HCT116 (cell line): ENCODE measurements at regions not wholly inside any gene's neighbourhood (a gene's known extent, or its start where the extent isn't known, plus 50 kb on each side); places are given as distances from the start of the nearest gene placed in this dataset.

ENCODE experiments used
- ATAC-seq: fragments of 200-7000 bp; cut with Tn5 transposase; 2 replicates; pipeline ENCODE4 v1.9.1; 2020; ENCODE audit warnings: mild to moderate bottlenecking, moderate library complexity
- BruUV-seq: library from RNA; stranded (reverse); fragments of 400-500 nt; replicated peaks from 2 replicates; lab custom pipeline; 2021; lab: Mats Ljungman, UMichigan
- CTCF ChIA-PET: fragments of 300-600 bp; sonication (Branson Sonifier 250); formaldehyde crosslinking; loops from one replicate; lab custom pipeline; 2021; ENCODE audit warnings: antibody characterized with exemption; lab: Charles Lee
- POLR2A ChIA-PET: fragments of 300-600, 350-600 bp; sonication (Branson Sonifier 250); formaldehyde crosslinking; loops from one replicate; lab custom pipeline; 2021; ENCODE audit warnings: antibody characterized with exemption; lab: Charles Lee
- RAD21 ChIA-PET, 2 experiments: fragments of 300-600 bp; sonication (Branson Sonifier 250); formaldehyde crosslinking; loops; one replicate each; lab custom pipeline; 2023; ENCODE audit warnings: low total read pairs in 2 of 2; ENCODE audit not compliant: uncharacterized antibody in 2 of 2, unreplicated experiment in 2 of 2, low non-redundant PET in 1 of 2; lab: Charles Lee
- DNase-seq: peaks from one replicate; pipeline ENCODE4 v3.0.0-alpha.2; 2010; ENCODE audit warnings: low read depth, low spot score
- H2AFZ ChIP-seq: fragments of 200-600 bp; shearing (Covaris generic), sonication (generic); 2 replicates; pipeline ENCODE4 v1.6.1; 2017; ENCODE audit warnings: low read depth, mixed run types, mixed read lengths, antibody characterized with exemption, low read length; ENCODE audit not compliant: poor library complexity, severe bottlenecking
- H3K27ac ChIP-seq: 2 replicates; pipeline ENCODE4 v1.5.1; 2012; ENCODE audit warnings: low read depth, low read length
- H3K27me3 ChIP-seq: fragments of 200-600 bp; sonication (generic); 2 replicates; pipeline ENCODE4 v1.6.1; 2016; ENCODE audit warnings: mixed run types, low read length, mixed read lengths; ENCODE audit not compliant: insufficient read depth
- H3K36me3 ChIP-seq, 2 experiments: fragments of 200-500 bp in 1 of 2; fragments of 200-600 bp in 1 of 2; sonication (Bioruptor generic) in 1 of 2; sonication (generic) in 1 of 2; 2 replicates each; pipeline versions ENCODE4 v1.5.1 to v1.6.1; 2014 to 2016; ENCODE audit warnings: low read length in 2 of 2, inconsistent platforms in 1 of 2, mixed read lengths in 1 of 2, mixed run types in 1 of 2; ENCODE audit not compliant: insufficient read depth in 2 of 2, control insufficient read depth in 1 of 2
- H3K4me1 ChIP-seq, 2 experiments: fragments of 200-600 bp in 1 of 2; sonication (generic) in 1 of 2; 2 replicates each; pipeline versions ENCODE4 v1.5.1 to v1.6.1; 2012 to 2017; ENCODE audit warnings: low read length in 2 of 2, inconsistent platforms in 1 of 2, mild to moderate bottlenecking in 1 of 2, mixed read lengths in 1 of 2, mixed run types in 1 of 2, moderate library complexity in 1 of 2; ENCODE audit not compliant: insufficient read depth in 2 of 2, control insufficient read depth in 1 of 2
- H3K4me2 ChIP-seq: fragments of 200-600 bp; sonication (generic); 2 replicates; pipeline ENCODE4 v1.6.1; 2017; ENCODE audit warnings: mixed run types, low read length, mixed read lengths
- H3K4me3 ChIP-seq, 2 experiments: fragments of 200-600 bp in 1 of 2; sonication (generic) in 1 of 2; replicated peaks in 1 of 2; 2 replicates each; pipeline ENCODE4 v1.5.1; 2011 to 2016; ENCODE audit warnings: low read length in 2 of 2, control low read depth in 1 of 2, low read depth in 1 of 2, mild to moderate bottlenecking in 1 of 2, mixed read lengths in 1 of 2, mixed run types in 1 of 2
- H3K79me2 ChIP-seq: fragments of 200-600 bp; sonication (generic); 2 replicates; pipeline ENCODE4 v1.6.1; 2017; ENCODE audit warnings: mild to moderate bottlenecking, mixed run types, low read length, moderate library complexity, mixed read lengths; ENCODE audit not compliant: insufficient read depth
- H3K9ac ChIP-seq: fragments of 200-600 bp; sonication (generic); 2 replicates; pipeline ENCODE4 v1.6.1; 2016; ENCODE audit warnings: low read length, mixed read lengths
- H3K9me2 ChIP-seq: fragments of 200-600 bp; sonication (generic), shearing (Covaris generic); 2 replicates; pipeline ENCODE4 v1.6.1; 2017; ENCODE audit warnings: mixed run types, mild to moderate bottlenecking, moderate library complexity; ENCODE audit not compliant: insufficient read depth
- H3K9me3 ChIP-seq, 2 experiments: fragments of 200-500 bp in 1 of 2; fragments of 200-600 bp in 1 of 2; sonication (Bioruptor generic) in 1 of 2; sonication (generic) in 1 of 2; 2 replicates each; pipeline ENCODE4 v1.6.1; 2014 to 2017; ENCODE audit warnings: low read length in 2 of 2, mixed read lengths in 2 of 2, inconsistent platforms in 1 of 2, low read depth in 1 of 2, mild to moderate bottlenecking in 1 of 2, mixed run types in 1 of 2, moderate library complexity in 1 of 2; ENCODE audit not compliant: control insufficient read depth in 1 of 2, insufficient read depth in 1 of 2
- H4K20me1 ChIP-seq: fragments of 200-600 bp; sonication (generic), shearing (Covaris generic); 2 replicates; pipeline ENCODE4 v1.6.1; 2017; ENCODE audit warnings: mixed run types, mild to moderate bottlenecking, moderate library complexity; ENCODE audit not compliant: insufficient read depth
- ATF3 ChIP-seq: IDR thresholded peaks from 2 replicates; pipeline ENCODE4 v1.6.1; 2012
- CEBPB ChIP-seq: IDR thresholded peaks from 2 replicates; pipeline ENCODE4 v1.6.1; 2012; ENCODE audit warnings: low read depth
- CTCF ChIP-seq, 3 experiments: fragments of 200-600 bp in 1 of 3; sonication (generic) in 1 of 3; IDR thresholded peaks in 2 of 3; conservative IDR thresholded peaks in 1 of 3; 2 replicates each; pipeline ENCODE4 v1.5.1; 2012 to 2017; ENCODE audit warnings: low read depth in 2 of 3, low read length in 2 of 3, antibody characterized with exemption in 1 of 3, borderline replicate concordance in 1 of 3, control low read depth in 1 of 3, mild to moderate bottlenecking in 1 of 3, mixed read lengths in 1 of 3, mixed run types in 1 of 3, moderate library complexity in 1 of 3; ENCODE audit not compliant: insufficient read depth in 1 of 3
- EGR1 ChIP-seq: IDR thresholded peaks from 2 replicates; pipeline ENCODE4 v1.6.1; 2012; ENCODE audit warnings: low read depth
- EZH2 ChIP-seq: fragments of 200-600 bp; sonication (generic); IDR thresholded peaks from 2 replicates; pipeline ENCODE4 v1.6.1; 2017; ENCODE audit warnings: antibody characterized with exemption, mixed run types
- EZH2phosphoT487 ChIP-seq: fragments of 200-600 bp; IDR thresholded peaks from 2 replicates; pipeline ENCODE4 v1.6.1; 2018; ENCODE audit warnings: antibody characterized with exemption, borderline replicate concordance
- JUND ChIP-seq: IDR thresholded peaks from 2 replicates; pipeline ENCODE4 v1.6.1; 2012
- POLR2AphosphoS5 ChIP-seq: IDR thresholded peaks from 2 replicates; pipeline ENCODE4 v1.6.1; 2011; ENCODE audit warnings: mild to moderate bottlenecking, low read depth, low read length, moderate library complexity
- RAD21 ChIP-seq: IDR thresholded peaks from 2 replicates; pipeline ENCODE4 v1.6.1; 2012; ENCODE audit warnings: low read depth, mild to moderate bottlenecking
- SIN3A ChIP-seq: IDR thresholded peaks from 2 replicates; pipeline ENCODE4 v1.6.1; 2012; ENCODE audit warnings: low read depth
- ZBTB33 ChIP-seq: IDR thresholded peaks from 2 replicates; pipeline ENCODE4 v1.6.1; 2011; ENCODE audit warnings: mild to moderate bottlenecking, low read length, moderate library complexity; ENCODE audit not compliant: insufficient replicate concordance; ENCODE audit errors: extremely low read depth
- ZNF274 ChIP-seq: fragments of 200-500 bp; sonication (Bioruptor generic); IDR thresholded peaks from 2 replicates; pipeline ENCODE4 v1.6.1; 2014; ENCODE audit warnings: mild to moderate bottlenecking, low read depth, low read length, inconsistent platforms
- intact Hi-C: fragments of 100-400 bp; cut with micrococcal nuclease; formaldehyde crosslinking; loops from 2 replicates; pipeline ENCODE4 v1.10.0; 2022

- H3K4me1 ChIP-seq: peaks cover 19 to 37% of the 10 kb centered on the region in 2 experiments
- H3K9me3 ChIP-seq: no peaks in the 10 kb centered on the region
- H3K36me3 ChIP-seq: no peaks in the 10 kb centered on the region
- peak overlapping the region; percentile 4 for H2AFZ ChIP-seq
- ChIA-PET POLR2A (no interaction called here), CTCF (no interaction called here), RAD21 (no interaction called here)
- H3K9me2 ChIP-seq: no peaks in the 10 kb centered on the region
- ATAC-seq: no peak
- intact Hi-C loops: no loop called here
- DNase-seq: no peak
- no peak overlapping the region for H3K4me2 ChIP-seq
- no peaks in the 10 kb centered on the region for H4K20me1 ChIP-seq
- H3K9ac ChIP-seq: no peak overlapping the region
- H3K27ac ChIP-seq: no peak overlapping the region
- H3K79me2 ChIP-seq: no peaks in the 10 kb centered on the region
- H3K27me3 ChIP-seq: no peaks in the 10 kb centered on the region
- no TSS peak for BruUV-seq
- H3K4me3 ChIP-seq: no peak overlapping the region
- no peak for TF ChIP-seq ZBTB33
- no peak for TF ChIP-seq ATF3
- TF ChIP-seq POLR2AphosphoS5: no peak
- TF ChIP-seq CEBPB: no peak
- TF ChIP-seq RAD21: no peak
- TF ChIP-seq JUND: no peak
- TF ChIP-seq EZH2: no peak
- TF ChIP-seq EZH2phosphoT487: no peak
- TF ChIP-seq ZNF274: no peak
- TF ChIP-seq SIN3A: no peak
- TF ChIP-seq EGR1: no peak
- no peak for TF ChIP-seq CTCF (IDR thresholded peaks at IDR 0.05 in 2 of 3, conservative IDR thresholded peaks at IDR 0.05 in 1 of 3; ENCODE audit: borderline replicate concordance in 1 of 3, insufficient read depth in 1 of 3, low read depth in 2 of 3, low read length in 2 of 3)
Measured at GRCh38 chr4:26199596-26199995, 121.2 kb upstream of the RBPJ start.
